HG03135 (cell line): ENCODE measurements at regions not wholly inside any gene's neighbourhood (a gene's known extent, or its start where the extent isn't known, plus 50 kb on each side); places are given as distances from the start of the nearest gene placed in this dataset.
"Not testable (repeated sequence)": the region's sequence is repeated elsewhere in the genome, so short reads cannot be mapped to it uniquely, and the experiment has no call there.

Experiments used
- ATAC-seq: cut with Tn5 transposase; IDR thresholded peaks from one replicate; pipeline ENCODE4 v1.9.1; 2021; ENCODE audit warnings: mild to moderate bottlenecking, moderate library complexity; ENCODE audit not compliant: unreplicated experiment

GRCh38 chr14:25887251-25887878 lies 710.5 kb downstream of the NOVA1 start:
- no peak for ATAC-seq

- no peak for ATAC-seq
Observed at GRCh38 chr14:25884657-25885056, 713.2 kb downstream of the NOVA1 start.

GRCh38 chr14:25882899-25883298 lies 714.9 kb downstream of the NOVA1 start:
- ATAC-seq: no peak

- no peak for ATAC-seq
Observed at GRCh38 chr14:25875475-25875874, 722.4 kb downstream of the NOVA1 start.

- no peak for ATAC-seq
Observed at GRCh38 chr14:25869854-25870253, 728.0 kb downstream of the NOVA1 start.

GRCh38 chr14:25868521-25869314 lies 729.1 kb downstream of the NOVA1 start:
- no peak for ATAC-seq

- ATAC-seq: no peak
Observed at GRCh38 chr14:25861406-25861805, 736.4 kb downstream of the NOVA1 start.

- ATAC-seq: no peak
Observed at GRCh38 chr14:25848601-25849000, 749.2 kb downstream of the NOVA1 start.

- ATAC-seq: no peak
Observed at GRCh38 chr14:25846246-25846645, 751.6 kb downstream of the NOVA1 start.

- ATAC-seq: no peak
Observed at GRCh38 chr14:25843481-25844470, 754.1 kb downstream of the NOVA1 start.

- ATAC-seq: no peak
Observed at GRCh38 chr14:25841226-25841625, 756.6 kb downstream of the NOVA1 start.

- ATAC-seq: no peak
Observed at GRCh38 chr14:25837551-25837965, 760.3 kb downstream of the NOVA1 start.

GRCh38 chr14:25836636-25837035 lies 761.2 kb downstream of the NOVA1 start:
- ATAC-seq: no peak

GRCh38 chr14:25833341-25834126 lies 764.3 kb downstream of the NOVA1 start:
- ATAC-seq: no peak

- no peak for ATAC-seq
Observed at GRCh38 chr14:25832585-25832984, 765.2 kb downstream of the NOVA1 start.

- no peak for ATAC-seq
Observed at GRCh38 chr14:25828562-25828961, 769.3 kb downstream of the NOVA1 start.

- ATAC-seq: no peak
Observed at GRCh38 chr14:25826105-25826504, 771.7 kb downstream of the NOVA1 start.

- no peak for ATAC-seq
Observed at GRCh38 chr14:25820368-25820767, 770.4 kb upstream of the STXBP6 start.

- not testable (repeated sequence) for ATAC-seq
Observed at GRCh38 chr14:25814622-25815021, 764.7 kb upstream of the STXBP6 start.

GRCh38 chr14:25803386-25804018 lies 753.6 kb upstream of the STXBP6 start:
- ATAC-seq: no peak
